ENCODE measurements at regions not wholly inside any gene's neighbourhood (a gene's known extent, or its start where the extent isn't known, plus 50 kb on each side); places are given as distances from the start of the nearest gene placed in this dataset.

DNA sequence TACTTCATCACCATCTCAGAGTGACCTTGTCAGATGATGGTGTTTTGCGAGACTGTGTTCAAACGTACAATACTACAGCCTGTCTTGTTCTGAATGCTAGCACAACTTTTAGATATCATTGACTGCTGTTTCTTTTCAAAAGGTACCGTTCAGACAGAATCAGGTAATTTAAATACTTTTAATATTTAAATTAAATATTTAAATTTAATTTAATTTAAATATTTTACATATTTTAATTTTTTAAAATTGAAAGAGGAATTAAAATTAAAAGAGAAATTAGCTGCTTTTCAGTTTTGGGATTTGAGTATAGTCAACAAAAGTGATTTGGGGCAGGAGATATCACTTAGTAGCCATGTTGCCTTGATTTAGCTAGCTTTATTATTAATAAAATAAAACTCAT is 642.1 kb upstream of the CCDC179 start:
- TF ChIP-seq CTCF (IDR thresholded peaks at IDR 0.05; ENCODE audit: low read depth, low read length) (no peak), EZH2phosphoT487 (IDR thresholded peaks at IDR 0.05; ENCODE audit: low read depth) (no peak)
